Inferior parietal cortex (tissue), 1 donor: ENCODE measurements at regions not wholly inside any gene's neighbourhood (a gene's known extent, or its start where the extent isn't known, plus 50 kb on each side); places are given as distances from the start of the nearest gene placed in this dataset.
"Not testable (repeated sequence)": the region's sequence is repeated elsewhere in the genome, so short reads cannot be mapped to it uniquely, and the experiment has no call there.

Source experiments
- DNase-seq: peaks from one replicate; pipeline ENCODE4 v3.0.0-alpha.2; 2016; ENCODE audit errors: extremely low spot score

DNA sequence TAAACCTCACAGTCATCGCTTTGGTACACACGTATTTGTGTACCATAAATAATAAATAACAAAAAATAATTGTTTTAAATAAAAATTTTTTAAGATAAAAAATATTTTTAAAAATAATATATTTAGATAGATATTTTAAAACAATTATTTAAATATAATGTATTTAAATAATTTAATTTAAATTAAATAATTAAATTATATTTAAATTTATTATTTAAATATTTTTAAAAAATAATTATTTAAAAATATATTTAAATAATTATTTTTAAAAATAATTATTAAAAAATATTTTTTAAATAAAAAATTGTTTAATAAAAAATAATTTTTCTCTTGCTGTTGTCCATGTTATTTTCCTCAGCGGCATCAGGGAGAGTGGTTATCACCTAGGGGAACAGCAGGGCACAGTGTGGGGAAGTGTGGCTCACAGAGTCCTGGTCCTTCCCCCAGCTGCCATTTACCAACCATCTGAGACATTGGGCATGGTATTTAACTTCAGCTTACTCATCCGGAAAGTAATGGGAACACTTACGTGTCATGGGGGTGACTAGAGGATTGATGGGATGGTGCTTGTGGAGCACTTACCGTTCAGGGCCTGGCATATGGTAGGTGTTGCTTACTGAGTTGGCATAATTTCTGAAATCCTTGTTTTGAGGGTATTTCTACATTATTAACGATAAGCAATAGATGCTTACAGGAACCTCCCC is 92.9 kb upstream of the TSPAN2 start:
- DNase-seq: no peak

DNA sequence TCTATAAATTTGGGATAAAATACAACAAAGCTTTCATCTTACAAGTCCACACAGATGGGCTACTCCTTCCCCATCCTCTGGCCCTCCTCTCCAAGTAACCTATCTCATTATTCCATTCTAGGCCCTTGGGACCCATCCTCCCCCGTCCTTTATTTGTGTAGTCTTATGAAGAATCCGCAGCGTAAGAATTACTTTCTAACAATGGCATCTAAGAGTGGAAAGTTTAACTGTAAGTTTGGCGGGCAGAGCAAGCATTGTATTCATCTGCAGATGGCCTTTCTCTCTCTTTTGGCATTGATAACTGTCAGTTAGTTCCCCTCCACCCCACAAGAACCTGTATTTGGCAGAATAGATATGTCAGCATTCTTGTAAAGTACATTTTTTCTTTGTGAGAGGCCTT is 91.9 kb upstream of the TSPAN2 start:
- no peak for DNase-seq

DNA sequence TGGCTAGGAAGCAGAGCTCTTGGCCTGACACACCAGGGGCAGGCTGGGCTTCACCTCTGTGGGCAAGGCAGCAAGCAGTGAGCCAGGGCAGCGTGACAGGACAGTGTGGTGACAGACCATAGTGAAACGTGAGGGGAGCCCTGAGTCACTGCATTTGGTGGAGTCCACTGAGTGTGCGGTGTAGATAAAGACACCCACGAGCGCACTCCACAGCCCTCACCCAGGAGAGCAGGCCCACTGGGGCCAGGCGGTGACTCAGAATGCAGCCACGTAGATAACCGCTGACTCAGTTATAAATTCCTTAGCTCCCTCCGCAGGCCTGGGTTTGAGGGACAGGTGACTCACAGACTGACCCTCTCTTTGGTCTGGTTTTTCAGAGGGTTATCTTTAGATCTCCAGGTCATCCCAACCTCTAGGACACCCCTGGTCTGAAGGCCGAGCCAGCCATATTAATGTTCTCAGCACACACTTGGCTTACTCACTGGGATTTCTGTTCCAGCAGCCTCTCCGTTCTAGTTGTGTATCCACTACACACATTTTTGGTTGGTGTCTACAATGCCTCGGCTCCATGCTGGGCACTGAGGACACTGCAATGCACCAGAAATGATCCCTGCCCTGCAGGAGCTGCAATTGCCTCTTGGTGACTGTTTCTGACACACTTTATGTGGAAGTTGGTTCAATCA is 90.2 kb upstream of the TSPAN2 start:
- DNase-seq: no peak

DNA sequence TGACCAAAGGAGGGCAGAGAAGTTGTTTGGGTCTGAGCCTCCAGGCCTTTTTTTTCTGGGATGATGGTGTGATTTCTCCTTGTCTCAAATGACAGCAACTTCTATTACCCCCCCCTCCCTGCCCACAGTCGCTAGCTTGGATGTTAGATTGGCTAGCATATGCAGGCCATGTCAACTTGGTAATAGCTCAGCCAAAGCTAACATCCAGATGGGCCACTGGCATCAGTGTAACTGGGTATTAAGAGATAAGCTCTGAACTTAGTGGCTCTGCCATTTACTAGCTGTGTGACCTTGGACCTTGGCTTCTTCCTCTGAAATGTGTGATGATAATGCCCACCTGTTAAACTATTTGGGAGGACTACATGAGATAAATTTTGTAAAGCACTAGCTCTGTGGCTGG is 86.9 kb upstream of the TSPAN2 start:
- no peak for DNase-seq

DNA sequence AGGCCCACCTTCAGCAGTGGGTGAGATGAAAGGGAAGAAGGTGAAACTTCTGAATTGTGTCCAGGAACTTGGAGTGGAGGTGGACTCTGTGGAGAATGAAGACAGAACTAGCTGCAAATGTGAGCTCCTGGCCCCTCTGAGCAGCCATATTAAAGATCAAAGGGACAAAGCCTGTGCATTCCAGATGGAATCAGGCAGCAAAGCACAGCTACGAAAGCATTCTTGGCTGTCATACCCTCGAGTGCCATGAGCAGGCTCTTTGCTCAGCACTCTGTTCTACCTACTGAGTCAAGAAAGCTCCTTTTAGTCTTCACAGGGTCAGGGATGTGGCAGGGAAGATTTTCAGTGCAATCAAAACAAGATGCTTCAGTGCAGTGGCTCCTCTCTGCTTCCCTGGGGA is 86.3 kb upstream of the TSPAN2 start:
- DNase-seq: no peak

DNA sequence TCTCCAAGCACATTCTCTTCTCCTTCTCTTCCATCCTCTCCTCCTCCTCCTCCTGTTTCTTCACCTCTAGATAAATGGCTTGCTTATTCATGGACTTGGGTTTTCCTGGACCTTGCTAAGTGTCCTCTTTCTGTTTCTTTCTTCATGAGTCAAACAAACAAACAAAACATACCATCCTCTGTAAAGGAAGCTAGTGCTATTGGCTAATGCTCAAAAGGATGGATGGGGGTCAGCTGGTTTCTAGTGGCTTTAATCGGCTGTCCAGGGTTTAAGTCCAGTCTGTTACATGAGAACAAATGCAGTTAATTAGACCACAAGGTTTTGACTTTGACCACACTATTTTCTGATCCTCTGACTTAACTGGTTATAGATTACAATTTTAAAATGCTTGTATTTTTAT is 83.8 kb upstream of the TSPAN2 start:
- DNase-seq: no peak

DNA sequence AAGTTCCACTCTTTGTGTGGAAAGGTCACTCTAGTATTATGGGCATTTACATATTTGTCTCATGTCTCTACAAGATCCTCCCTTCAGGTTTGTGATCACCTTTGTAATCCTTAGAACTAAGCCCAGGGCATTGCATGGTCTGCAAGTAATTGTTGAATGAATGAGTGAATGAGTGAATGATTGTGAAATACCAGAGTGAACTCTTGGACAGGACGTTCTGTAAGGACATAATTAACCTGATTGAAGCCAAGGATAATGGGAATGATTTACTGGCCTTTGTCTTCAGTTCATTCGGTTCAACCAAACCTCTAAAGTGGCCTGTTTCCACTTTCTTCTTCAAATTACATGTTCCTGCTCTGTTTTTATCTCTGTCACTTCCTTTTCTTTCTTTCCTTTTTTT is 83.0 kb upstream of the TSPAN2 start:
- DNase-seq: no peak

DNA sequence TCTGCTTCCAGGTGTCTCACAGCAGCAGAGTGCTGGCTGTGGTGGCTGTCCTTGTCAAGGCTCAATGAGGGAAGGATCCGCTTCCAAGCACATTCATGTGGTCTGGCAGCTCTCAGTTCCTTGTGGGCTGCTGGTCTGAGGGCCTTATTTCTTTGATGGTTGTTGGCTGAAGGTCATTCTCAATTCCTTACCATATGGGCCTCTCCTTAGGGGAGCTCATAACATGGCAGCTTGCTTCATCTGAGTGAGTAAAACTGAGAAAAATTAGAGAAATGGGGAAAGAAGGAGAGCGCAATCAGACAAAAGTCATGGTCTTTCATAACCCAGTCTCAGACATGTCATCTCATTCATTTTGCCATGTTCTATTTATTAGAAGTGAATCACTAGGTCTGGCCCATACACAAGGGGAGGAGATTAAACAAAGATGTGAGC is 81.7 kb upstream of the TSPAN2 start:
- DNase-seq: no peak

DNA sequence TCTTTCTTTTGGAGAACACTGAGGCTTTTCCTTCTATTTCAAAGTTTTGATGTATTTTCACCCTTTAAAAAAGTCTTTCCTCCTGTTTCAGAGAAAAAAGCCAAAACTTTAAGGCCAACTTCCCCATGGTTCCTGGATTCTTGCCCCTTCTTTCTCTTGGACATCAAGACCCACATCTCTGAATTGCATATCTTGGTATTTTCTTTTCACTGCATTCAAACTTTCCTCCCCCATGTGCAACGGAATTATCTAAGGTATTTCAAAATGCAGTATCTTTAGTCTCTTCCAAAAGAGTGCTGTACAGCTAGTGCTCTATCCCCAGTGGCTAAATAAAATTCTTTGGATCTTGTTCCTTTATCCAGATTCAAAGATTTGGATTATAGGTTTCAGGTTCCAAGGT is 81.1 kb upstream of the TSPAN2 start:
- DNase-seq: no peak

DNA sequence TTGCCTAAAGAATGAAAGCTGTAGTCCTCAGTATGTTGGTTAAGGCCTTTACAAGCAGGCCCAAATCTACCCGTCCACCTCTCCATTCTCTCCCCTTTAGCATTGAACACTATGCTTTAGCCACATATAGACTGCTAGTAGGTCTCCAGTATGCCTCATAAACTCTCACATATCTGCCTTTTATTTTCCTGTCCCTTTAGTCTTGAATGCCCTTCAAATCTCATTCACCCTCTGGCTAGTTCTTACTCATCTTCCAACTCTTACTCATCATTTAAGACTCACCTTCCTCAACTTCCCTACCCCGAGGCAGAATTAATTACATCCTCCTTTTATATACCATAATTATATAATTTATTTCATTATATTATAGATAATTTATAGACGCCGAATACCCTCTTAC is 78.7 kb upstream of the TSPAN2 start:
- no peak for DNase-seq

DNA sequence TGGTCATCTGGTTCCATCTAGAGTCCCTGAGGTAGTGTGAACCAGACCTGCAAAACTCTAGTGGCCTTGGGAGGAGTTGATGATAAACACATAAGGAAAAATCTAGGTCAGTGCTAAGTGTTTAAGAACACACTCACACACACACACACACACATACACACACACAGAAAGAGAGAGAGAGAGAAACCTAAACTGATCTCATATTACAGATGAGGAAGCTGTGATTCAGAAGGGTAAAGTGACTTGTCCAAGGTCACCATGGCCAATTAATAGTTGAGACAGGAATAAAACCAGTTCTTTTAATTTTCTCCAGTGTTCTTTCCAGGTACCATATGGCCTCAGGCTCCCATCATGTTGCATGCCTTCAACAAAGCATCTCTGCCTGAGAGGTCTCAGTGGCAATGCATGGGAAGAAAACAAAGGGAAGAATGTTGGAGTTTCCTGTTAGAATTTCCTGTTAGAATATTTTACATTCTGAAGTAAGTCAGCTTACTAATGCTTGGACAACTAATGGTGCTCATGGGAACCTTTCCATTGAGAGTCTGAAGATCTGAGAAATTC is 77.3 kb upstream of the TSPAN2 start:
- DNase-seq: no peak

DNA sequence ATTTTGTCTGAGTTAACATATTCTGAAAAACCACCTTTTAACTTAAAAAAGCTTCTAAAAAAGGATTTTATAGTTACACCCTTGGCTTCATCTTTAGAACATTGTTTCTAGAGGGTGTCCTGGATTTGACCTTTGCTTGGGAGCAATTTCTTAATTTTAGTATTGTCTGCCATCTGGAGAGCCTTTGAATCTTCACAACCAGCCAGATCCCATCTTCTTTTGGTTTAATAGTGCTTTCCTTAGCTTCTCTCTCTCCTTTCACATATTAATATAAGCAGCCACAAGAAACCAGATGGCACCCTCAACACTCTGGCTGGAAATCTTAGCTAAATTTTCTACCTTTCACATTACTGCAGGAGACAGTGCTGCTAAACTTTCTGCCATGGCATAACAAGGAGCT is 76.5 kb upstream of the TSPAN2 start:
- no peak for DNase-seq

DNA sequence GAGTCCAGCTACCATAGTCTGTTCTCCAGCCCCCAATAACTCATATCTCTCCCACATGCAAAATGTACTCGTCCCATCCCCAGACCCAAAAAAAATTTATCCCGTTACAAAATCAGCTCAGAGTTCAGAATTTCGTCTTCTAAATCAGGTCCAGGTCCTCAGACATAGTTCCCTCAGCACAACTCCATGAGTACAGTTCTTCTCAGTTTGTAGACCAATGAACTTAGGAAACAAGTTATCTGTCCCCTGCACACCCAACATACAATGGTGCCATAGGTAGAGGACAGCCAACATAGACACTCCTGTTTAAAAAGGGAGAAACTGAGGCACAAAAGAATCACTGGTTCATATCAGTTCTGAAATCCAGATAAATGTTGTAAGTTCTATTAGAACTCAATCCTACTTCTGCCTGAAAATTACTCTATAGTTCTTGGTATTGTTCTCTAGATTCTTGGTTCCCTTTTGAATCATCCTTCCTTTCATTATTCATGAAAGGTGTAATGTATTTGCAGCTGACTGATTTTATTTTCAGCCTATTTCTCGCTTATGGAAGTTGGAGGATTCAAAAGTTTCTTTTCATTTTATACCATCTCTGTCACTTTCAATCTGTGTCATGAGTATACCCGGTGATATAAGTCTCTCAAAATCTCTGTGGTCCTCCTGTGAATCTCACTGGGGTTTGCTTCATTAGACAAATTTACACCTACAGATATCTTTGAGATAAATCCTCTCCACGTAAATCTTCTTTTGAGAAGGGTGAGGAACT is 75.8 kb upstream of the TSPAN2 start:
- no peak for DNase-seq

DNA sequence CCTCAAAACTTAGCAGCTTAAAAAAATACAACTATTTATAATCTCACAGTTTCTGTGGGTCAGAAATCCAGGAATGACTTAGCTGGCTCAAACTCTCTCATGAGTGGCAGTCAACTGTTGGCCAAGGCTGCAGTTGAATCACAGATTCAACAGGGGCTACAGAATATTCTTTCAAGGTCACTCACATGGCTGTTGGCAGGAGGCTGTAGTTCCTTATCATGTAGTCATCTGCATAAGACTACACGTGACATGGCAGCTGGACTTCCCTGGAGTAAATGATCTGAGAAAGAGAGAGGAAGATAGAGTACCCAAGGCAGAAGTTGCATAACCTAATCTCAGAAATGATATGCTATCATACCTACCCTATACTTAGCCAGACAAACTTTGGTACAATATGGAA is 75.2 kb upstream of the TSPAN2 start:
- DNase-seq: no peak

DNA sequence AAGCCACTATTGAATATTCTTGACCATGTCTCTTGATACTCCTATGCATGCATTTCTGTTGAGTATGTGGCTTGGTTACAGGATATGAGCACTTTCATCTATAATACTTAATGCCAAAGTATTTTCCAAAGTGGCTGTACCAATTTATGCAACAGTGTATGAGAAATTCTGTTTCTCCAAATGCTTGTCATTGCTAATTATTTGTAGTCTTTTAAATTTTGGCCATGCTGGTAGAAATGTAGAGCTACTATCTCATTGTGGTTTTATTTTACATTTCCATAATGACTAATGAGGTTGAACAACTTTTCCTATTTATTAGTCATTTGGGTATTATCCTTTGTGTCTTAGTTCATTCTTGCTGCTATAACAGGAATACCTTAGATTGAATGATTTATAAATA is 71.4 kb upstream of the TSPAN2 start:
- DNase-seq: no peak

DNA sequence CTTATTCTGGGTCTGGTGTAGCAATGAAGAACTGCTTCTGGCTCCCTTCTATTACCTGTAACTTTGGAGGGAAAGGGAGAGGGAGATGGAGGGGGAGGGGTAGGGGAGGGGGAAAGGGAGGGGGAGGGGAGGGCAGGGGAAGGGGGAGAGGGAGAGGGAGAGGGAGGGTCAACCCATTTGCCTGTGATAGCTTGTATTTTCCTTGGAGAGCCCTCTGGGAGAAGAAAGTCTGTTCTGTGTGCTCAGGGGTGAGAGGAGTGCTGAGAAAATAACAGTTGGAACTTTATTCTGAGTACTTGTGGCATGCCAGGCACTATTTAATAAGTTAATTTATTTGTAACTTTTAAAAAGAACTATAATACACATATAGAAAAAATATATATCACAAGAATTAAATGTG is 70.7 kb upstream of the TSPAN2 start:
- DNase-seq: no peak

DNA sequence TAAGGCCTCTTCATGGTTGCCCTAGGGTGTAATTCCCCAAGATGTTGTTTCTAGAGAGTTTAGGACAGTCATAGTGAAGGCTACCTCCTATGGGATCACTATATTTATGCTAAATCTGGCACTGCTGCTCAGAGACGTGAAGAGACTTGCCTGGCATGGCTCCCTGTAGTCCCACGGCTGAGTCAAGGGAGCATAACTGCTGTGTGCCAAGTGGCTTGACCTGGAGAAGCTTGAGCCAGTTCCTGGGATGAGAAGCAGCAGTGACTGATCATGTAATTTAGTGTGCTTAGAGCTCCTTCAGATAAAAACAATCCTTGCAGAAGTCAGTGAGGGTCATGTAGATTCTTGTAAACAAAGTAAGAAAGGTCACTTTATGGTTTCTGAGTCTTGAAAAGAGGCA is 68.9 kb upstream of the TSPAN2 start:
- DNase-seq: no peak

DNA sequence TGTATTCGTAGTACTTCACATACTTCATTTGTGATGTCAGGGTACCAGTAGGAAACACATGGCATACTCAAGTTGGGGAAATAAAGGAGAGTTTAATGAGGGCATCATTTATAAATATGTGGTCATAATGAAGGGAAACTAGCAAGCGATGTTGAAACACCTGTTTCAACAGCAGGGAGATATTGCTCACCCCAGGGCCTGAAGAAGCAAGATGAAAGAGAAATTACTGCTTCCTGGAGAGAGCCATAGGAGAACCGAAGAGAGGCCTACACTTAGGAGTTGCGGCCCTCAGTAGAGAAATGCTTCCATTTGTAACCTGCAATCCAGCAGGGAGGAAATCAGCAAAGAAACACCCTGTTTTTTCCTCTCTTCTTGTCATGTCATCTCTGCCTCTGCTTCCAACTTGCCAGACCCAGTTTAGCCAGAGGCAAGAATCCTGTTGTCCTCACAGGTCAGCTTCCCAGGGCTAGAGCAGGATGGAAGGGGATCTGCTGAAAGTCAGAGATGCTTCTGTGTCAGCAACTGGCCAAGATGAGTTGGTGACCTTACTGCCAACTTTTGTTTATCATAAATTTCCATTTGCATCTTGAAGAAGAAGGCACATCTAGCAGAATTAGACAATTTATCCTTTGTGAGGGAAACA is 67.6 kb upstream of the TSPAN2 start:
- DNase-seq: no peak

DNA sequence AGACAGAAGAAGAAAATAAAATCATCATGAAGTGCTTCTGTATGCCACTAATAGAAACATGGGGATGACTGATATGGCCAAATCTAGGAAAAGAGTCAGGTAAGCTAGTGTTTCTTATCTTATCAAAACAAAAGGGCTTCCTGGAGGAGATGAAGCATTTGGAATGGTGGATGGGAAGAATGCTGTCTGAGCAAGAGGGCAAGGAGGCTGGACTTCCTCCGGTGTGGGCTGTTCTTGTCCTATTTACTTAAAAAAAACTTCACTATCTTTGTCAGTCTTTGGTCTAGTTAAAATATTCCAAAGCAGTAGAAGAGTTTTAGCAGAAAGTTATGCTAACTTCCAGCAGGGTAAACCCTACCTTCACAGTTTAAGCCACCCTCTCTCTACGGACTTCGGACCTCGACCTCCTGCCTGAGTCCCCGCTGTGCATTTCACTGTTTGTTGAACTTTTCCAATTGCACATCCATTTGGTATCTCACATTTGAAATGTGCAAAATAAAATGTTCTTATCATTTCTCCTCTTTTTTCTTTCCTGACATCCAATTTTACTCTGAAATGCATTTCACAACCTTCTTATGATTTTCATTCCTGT is 64.8 kb upstream of the TSPAN2 start:
- DNase-seq: no peak

DNA sequence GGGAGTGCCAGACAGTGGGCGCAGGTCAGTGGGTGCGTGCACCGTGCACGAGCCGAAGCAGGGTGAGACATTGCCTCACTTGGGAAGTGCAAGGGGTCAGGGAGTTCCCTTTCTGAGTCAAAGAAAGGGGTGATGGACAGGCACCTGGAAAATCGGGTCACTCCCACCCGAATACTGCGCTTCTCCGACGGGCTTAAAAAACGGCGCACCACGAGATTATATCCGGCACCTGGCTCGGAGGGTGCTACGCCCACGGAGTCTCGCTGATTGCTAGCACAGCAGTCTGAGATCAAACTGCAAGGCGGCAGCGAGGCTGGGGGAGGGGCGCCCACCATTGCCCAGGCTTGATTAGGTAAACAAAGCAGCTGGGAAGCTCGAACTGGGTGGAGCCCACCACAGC is 58.6 kb upstream of the TSPAN2 start:
- not testable (repeated sequence) for DNase-seq

DNA sequence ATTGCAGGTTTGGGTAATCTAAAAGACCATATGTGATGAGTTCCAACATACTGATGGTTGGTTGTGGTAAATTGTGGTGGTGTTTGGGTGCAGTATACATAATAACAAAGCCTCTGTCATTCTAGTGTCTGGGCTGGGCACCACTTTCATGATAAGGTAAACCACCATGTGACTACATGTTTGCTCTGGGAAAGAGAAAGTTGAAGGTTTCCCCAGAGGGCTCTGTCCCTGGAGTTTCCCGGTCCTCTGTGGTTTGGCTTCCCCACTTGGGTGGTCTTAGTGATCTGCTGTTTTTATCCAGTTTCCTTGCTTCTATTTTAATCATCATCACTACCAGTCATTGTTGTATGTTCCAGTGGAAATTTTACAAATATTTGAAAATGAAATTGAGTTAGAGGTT is 55.9 kb upstream of the TSPAN2 start:
- no peak for DNase-seq

DNA sequence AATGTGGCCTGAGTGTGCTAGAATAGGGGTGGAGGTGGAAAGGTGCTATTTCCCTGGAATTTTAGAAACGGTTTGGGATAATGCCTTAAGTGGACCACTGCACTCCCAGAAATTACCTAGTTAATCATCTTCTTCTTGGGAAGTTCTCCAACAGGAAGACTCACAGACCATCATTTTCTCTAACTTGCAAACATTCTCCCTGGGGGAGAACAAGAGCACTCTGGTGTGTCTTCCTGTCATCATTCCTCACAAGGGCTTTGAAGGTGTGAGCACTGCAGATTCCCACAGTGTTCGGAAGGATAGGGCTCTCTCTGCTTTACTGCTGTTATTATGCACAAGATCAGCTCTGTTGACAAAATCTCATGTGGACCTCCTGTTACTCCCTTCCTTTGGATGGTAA is 54.9 kb upstream of the TSPAN2 start:
- no peak for DNase-seq
